ENCODE measurements at regions not wholly inside any gene's neighbourhood (a gene's known extent, or its start where the extent isn't known, plus 50 kb on each side); places are given as distances from the start of the nearest gene placed in this dataset.

DNA sequence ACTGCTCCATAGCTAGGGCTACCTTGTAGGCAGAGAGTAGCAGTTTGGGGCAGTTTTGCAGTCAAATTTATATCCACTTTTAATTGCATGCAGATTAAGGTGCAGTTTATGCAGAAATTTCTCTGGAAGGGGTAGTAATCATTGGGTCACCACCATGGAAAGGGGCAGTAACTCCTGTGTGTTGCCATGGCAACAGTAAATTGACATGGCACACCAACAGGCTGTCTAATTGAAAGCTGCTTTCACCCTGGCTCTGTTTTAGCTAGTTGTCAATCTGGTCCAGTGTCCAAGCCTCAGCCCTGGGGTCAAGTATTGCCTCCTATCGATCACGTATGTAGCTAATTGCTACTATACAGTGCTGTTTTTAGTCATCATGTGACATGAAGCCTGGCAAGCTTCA lies 786.1 kb upstream of the CNTN5 start:
- no TSS peak for BruUV-seq (replicated peaks)
- Histone ChIP-seq H3K4me1 (ENCODE audit: control insufficient read depth, insufficient read depth, low read length) (no peaks in the 10 kb centered on the region), H3K18ac (ENCODE audit: low read depth, low read length) (no peak overlapping the region), H3K4ac (ENCODE audit: low read depth, low read length) (no peak overlapping the region), H4K8ac (ENCODE audit: low read depth in 2 of 2, low read length in 2 of 2) (no peak overlapping the region), H3K23ac (ENCODE audit: low read depth, low read length) (no peak overlapping the region), H3K4me3 (ENCODE audit: insufficient read depth, low read depth, low read length) (no peak overlapping the region), H3K9ac (ENCODE audit: low read depth, low read length) (no peak overlapping the region), H3K36me3 (ENCODE audit: control insufficient read depth, insufficient read depth, low read length) (no peaks in the 10 kb centered on the region), H2BK15ac (ENCODE audit: low read depth, low read length) (no peak overlapping the region), H2AK5ac (ENCODE audit: low read depth, low read length) (no peak overlapping the region), H2BK120ac (ENCODE audit: low read depth, low read length) (no peak overlapping the region), H2AFZ (replicated peaks; ENCODE audit: low read length, poor library complexity) (no peak overlapping the region), H3K79me1 (ENCODE audit: low read depth in 1 of 2, low read length in 2 of 2) (no peaks in the 10 kb centered on the region), H4K5ac (ENCODE audit: low read depth, low read length) (no peak overlapping the region), H2BK20ac (ENCODE audit: low read depth, low read length) (no peak overlapping the region), H2AK9ac (replicated peaks; ENCODE audit: low read depth, low read length, poor library complexity) (no peak overlapping the region), H3K9me3 (ENCODE audit: control insufficient read depth, insufficient read depth, low read length) (peaks cover 2% of the 10 kb centered on the region), H3K14ac (replicated peaks; ENCODE audit: low read depth, low read length) (no peak overlapping the region), H3K27me3 (ENCODE audit: control insufficient read depth, insufficient read depth, low read length) (no peaks in the 10 kb centered on the region), H4K91ac (ENCODE audit: insufficient read depth, low read depth, low read length) (no peak overlapping the region), H2BK5ac (ENCODE audit: low read depth, low read length, poor library complexity, severe bottlenecking) (no peak overlapping the region), H3K56ac (ENCODE audit: extremely low read depth, insufficient read depth, low read length) (no peak overlapping the region), H4K20me1 (ENCODE audit: insufficient read depth, low read length) (no peaks in the 10 kb centered on the region), H3K4me2 (ENCODE audit: low read depth, low read length) (no peak overlapping the region), H3K27ac (ENCODE audit: insufficient read depth, low read length) (no peak overlapping the region), H3K9me1 (ENCODE audit: insufficient read depth, low read length) (no peaks in the 10 kb centered on the region)
- intact Hi-C loops (cut with micrococcal nuclease) = no loop called here
- DNase-seq (no peak), ATAC-seq (ENCODE audit: low read depth) (no peak)
- in situ Hi-C loops (cut with MboI; ENCODE audit: low sequenced_read_pairs) = no loop called here
- dilution Hi-C loops (cut with HindIII; ENCODE audit: low sequenced_read_pairs, unreplicated experiment) = no loop called here
- no CpG with 5 or more reads among the region's 2 CpGs for WGBS, 2 experiments (ENCODE audit: extremely low coverage in 2 of 2, insufficient read length in 1 of 2)
- POLR2A ChIA-PET (ENCODE audit: unreplicated experiment) = no interaction called here
- CTCF ChIA-PET = no interaction called here
- TF ChIP-seq, protein P1, sequence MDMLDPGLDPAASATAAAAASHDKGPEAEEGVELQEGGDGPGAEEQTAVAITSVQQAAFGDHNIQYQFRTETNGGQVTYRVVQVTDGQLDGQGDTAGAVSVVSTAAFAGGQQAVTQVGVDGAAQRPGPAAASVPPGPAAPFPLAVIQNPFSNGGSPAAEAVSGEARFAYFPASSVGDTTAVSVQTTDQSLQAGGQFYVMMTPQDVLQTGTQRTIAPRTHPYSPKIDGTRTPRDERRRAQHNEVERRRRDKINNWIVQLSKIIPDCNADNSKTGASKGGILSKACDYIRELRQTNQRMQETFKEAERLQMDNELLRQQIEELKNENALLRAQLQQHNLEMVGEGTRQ (IDR thresholded peaks at IDR 0.05; ENCODE audit: low read depth, low read length) = no peak
- TF ChIP-seq BHLHE40 (IDR thresholded peaks at IDR 0.05; ENCODE audit: low read depth, low read length) = no peak
- TF ChIP-seq, protein P2, sequence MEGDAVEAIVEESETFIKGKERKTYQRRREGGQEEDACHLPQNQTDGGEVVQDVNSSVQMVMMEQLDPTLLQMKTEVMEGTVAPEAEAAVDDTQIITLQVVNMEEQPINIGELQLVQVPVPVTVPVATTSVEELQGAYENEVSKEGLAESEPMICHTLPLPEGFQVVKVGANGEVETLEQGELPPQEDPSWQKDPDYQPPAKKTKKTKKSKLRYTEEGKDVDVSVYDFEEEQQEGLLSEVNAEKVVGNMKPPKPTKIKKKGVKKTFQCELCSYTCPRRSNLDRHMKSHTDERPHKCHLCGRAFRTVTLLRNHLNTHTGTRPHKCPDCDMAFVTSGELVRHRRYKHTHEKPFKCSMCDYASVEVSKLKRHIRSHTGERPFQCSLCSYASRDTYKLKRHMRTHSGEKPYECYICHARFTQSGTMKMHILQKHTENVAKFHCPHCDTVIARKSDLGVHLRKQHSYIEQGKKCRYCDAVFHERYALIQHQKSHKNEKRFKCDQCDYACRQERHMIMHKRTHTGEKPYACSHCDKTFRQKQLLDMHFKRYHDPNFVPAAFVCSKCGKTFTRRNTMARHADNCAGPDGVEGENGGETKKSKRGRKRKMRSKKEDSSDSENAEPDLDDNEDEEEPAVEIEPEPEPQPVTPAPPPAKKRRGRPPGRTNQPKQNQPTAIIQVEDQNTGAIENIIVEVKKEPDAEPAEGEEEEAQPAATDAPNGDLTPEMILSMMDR (conservative IDR thresholded peaks at IDR 0.05; ENCODE audit: low read depth, low read length) = no peak
- TF ChIP-seq POLR2A (IDR thresholded peaks at IDR 0.05; ENCODE audit: low read depth, low read length) = no peak
- TF ChIP-seq FOS (IDR thresholded peaks at IDR 0.05; ENCODE audit: low read depth, low read length) = no peak
- TF ChIP-seq MAZ (IDR thresholded peaks at IDR 0.05; ENCODE audit: borderline replicate concordance, low read depth, low read length) = no peak
- TF ChIP-seq MXI1 (IDR thresholded peaks at IDR 0.05; ENCODE audit: borderline replicate concordance, low read depth, low read length) = no peak
- no peak for TF ChIP-seq RFX5 (IDR thresholded peaks at IDR 0.05; ENCODE audit: low read depth, low read length)
- TF ChIP-seq SMC3 (IDR thresholded peaks at IDR 0.05; ENCODE audit: low read depth, low read length) = no peak
- TF ChIP-seq, protein P3, sequence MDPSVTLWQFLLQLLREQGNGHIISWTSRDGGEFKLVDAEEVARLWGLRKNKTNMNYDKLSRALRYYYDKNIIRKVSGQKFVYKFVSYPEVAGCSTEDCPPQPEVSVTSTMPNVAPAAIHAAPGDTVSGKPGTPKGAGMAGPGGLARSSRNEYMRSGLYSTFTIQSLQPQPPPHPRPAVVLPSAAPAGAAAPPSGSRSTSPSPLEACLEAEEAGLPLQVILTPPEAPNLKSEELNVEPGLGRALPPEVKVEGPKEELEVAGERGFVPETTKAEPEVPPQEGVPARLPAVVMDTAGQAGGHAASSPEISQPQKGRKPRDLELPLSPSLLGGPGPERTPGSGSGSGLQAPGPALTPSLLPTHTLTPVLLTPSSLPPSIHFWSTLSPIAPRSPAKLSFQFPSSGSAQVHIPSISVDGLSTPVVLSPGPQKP (IDR thresholded peaks at IDR 0.05; ENCODE audit: borderline replicate concordance, low read depth, low read length) = no peak
- TF ChIP-seq MAFK (IDR thresholded peaks at IDR 0.05; ENCODE audit: low read depth, low read length) = no peak
- TF ChIP-seq CHD1 (IDR thresholded peaks at IDR 0.05; ENCODE audit: low read depth, low read length) = no peak
- TF ChIP-seq RCOR1 (IDR thresholded peaks at IDR 0.05; ENCODE audit: insufficient replicate concordance, low read length) = no peak
- no peak for TF ChIP-seq CEBPB (IDR thresholded peaks at IDR 0.05; ENCODE audit: low read depth, low read length)
- no peak for TF ChIP-seq RAD21 (IDR thresholded peaks at IDR 0.05; ENCODE audit: low read length)
- no peak for TF ChIP-seq NFE2L2 (IDR thresholded peaks at IDR 0.05; ENCODE audit: low read depth, low read length)

All from IMR-90 (cell line).